GM12892 (cell line): ENCODE measurements at regions not wholly inside any gene's neighbourhood (a gene's known extent, or its start where the extent isn't known, plus 50 kb on each side); places are given as distances from the start of the nearest gene placed in this dataset.

Experiments
- POLR2A ChIP-seq: IDR thresholded peaks from 2 replicates; pipeline ENCODE4 v1.6.1; 2011; ENCODE audit warnings: low read depth, low read length, control low read depth
- POLR2AphosphoS5 ChIP-seq: IDR thresholded peaks from 2 replicates; pipeline ENCODE4 v1.6.1; 2011; ENCODE audit warnings: low read depth, low read length, control low read depth
- TAF1 ChIP-seq: IDR thresholded peaks from 2 replicates; pipeline ENCODE4 v1.6.1; 2011; ENCODE audit warnings: low read depth, mild to moderate bottlenecking, control low read depth, low read length, borderline replicate concordance

GRCh38 chr2:19753818-19754217 is 148.0 kb downstream of the TTC32 start:
- no peak for TF ChIP-seq POLR2A
- TF ChIP-seq POLR2AphosphoS5, result no peak
- TF ChIP-seq TAF1, result no peak
